ENCODE measurements at regions not wholly inside any gene's neighbourhood (a gene's known extent, or its start where the extent isn't known, plus 50 kb on each side); places are given as distances from the start of the nearest gene placed in this dataset.

- BruUV-seq (replicated peaks) = no TSS peak
- Histone ChIP-seq H4K20me1 (ENCODE audit: insufficient read depth, low read length) (no peaks in the 10 kb centered on the region), H3K27ac (ENCODE audit: extremely low read length, insufficient read depth, low read length) (no peak overlapping the region), H3K27me3 (ENCODE audit: control insufficient read depth in 1 of 2, insufficient read depth in 2 of 2, low read length in 2 of 2) (peaks cover 0 to 6% of the 10 kb centered on the region in 2 experiments; a peak in 2 of 5 replicates), H3K4me2 (ENCODE audit: low read depth, low read length) (no peak overlapping the region), H3K9ac (ENCODE audit: insufficient read depth, low read depth, low read length) (no peak overlapping the region), H3K4me1 (ENCODE audit: insufficient read depth, low read length) (0 out of 2 replicates have a peak, but pooled peaks cover 9% of the 10 kb centered on the region), H3K4me3 (replicated peaks in 1 of 3; ENCODE audit: insufficient read depth in 1 of 3, low read depth in 2 of 3, low read length in 3 of 3) (no peak overlapping the region), H3K36me3 (replicated peaks in 1 of 2; ENCODE audit: control insufficient read depth in 1 of 2, insufficient read depth in 2 of 2, low read length in 2 of 2) (no peaks in the 10 kb centered on the region), H3K79me2 (ENCODE audit: insufficient read depth, low read length) (no peaks in the 10 kb centered on the region), H3K9me3 (ENCODE audit: low read length) (0 out of 2 replicates have a peak, but pooled peaks cover 4% of the 10 kb centered on the region), H2AFZ (ENCODE audit: low read length) (no peak overlapping the region)
- intact Hi-C loops (cut with micrococcal nuclease; ENCODE audit: unreplicated experiment) = no loop called here
- no peak for DNase-seq (ENCODE audit: low spot score)
- WGBS (ENCODE audit: low lambda C conversion rate) = 59% methylated on average over 2 of the region's 2 CpGs
- POLR2A ChIA-PET = no interaction called here
- TF ChIP-seq POLR2G (IDR thresholded peaks at IDR 0.05; ENCODE audit: low read depth, low read length) = no peak
- TF ChIP-seq ZFP82 (CRISPR knock-in tag; IDR thresholded peaks at IDR 0.05; ENCODE audit: borderline replicate concordance) = no peak
- no peak for TF ChIP-seq SETDB1 (CRISPR knock-in tag; IDR thresholded peaks at IDR 0.05; ENCODE audit: borderline replicate concordance)
- ATAC-seq = no peak
- CTCF ChIA-PET (ENCODE audit: low intra/inter-chr PET ratio, low total read pairs) = no interaction called here
- in situ Hi-C loops (cut with HindIII; ENCODE audit: extremely low pct_ligation_motif_present, low pct_unique_long_range_greater_than_20kb) = no loop called here
- no peak for FAIRE-seq
These were observed 63.1 kb upstream of the NNAT start for GRCh38 chr20:37457921-37458320.

- no peak for DNase-seq (ENCODE audit: low spot score)
- POLR2A ChIA-PET = no interaction called here
These were observed 62.3 kb upstream of the NNAT start for GRCh38 chr20:37458761-37459160.

More at GRCh38 chr20:37458761-37459160, 62.3 kb upstream of the NNAT start:
- in situ Hi-C loops (cut with HindIII; ENCODE audit: extremely low pct_ligation_motif_present, low pct_unique_long_range_greater_than_20kb) = no loop called here
- Histone ChIP-seq H3K9me3 (ENCODE audit: low read length) (0 out of 2 replicates have a peak, but pooled peaks cover 4% of the 10 kb centered on the region), H2AFZ (ENCODE audit: low read length) (no peak overlapping the region), H3K4me3 (replicated peaks in 1 of 3; ENCODE audit: insufficient read depth in 1 of 3, low read depth in 2 of 3, low read length in 3 of 3) (no peak overlapping the region), H3K4me2 (ENCODE audit: low read depth, low read length) (no peak overlapping the region), H3K36me3 (replicated peaks in 1 of 2; ENCODE audit: control insufficient read depth in 1 of 2, insufficient read depth in 2 of 2, low read length in 2 of 2) (no peaks in the 10 kb centered on the region), H3K79me2 (ENCODE audit: insufficient read depth, low read length) (no peaks in the 10 kb centered on the region), H3K9ac (ENCODE audit: insufficient read depth, low read depth, low read length) (no peak overlapping the region), H3K27ac (ENCODE audit: extremely low read length, insufficient read depth, low read length) (no peak overlapping the region), H3K27me3 (ENCODE audit: control insufficient read depth in 1 of 2, insufficient read depth in 2 of 2, low read length in 2 of 2) (peaks cover 0 to 10% of the 10 kb centered on the region in 2 experiments; a peak in 3 of 5 replicates), H4K20me1 (ENCODE audit: insufficient read depth, low read length) (no peaks in the 10 kb centered on the region), H3K4me1 (ENCODE audit: insufficient read depth, low read length) (0 out of 2 replicates have a peak, but pooled peaks cover 9% of the 10 kb centered on the region)
- CTCF ChIA-PET (ENCODE audit: low intra/inter-chr PET ratio, low total read pairs) = no interaction called here
- WGBS (ENCODE audit: low lambda C conversion rate) = 35% methylated on average over 3 of the region's 3 CpGs
- TF ChIP-seq RXRA (CRISPR knock-in tag; IDR thresholded peaks at IDR 0.05) = no peak
- intact Hi-C loops (cut with micrococcal nuclease; ENCODE audit: unreplicated experiment) = no loop called here
- no peak for FAIRE-seq
- no TSS peak for BruUV-seq (replicated peaks)
- ATAC-seq = no peak
